Ovary (tissue), 7 donors: ENCODE measurements at regions not wholly inside any gene's neighbourhood (a gene's known extent, or its start where the extent isn't known, plus 50 kb on each side); places are given as distances from the start of the nearest gene placed in this dataset.

Experiments used
- DNase-seq, 5 donors: peaks; one replicate each; pipeline ENCODE4 v3.0.0-alpha.2; 2019 to 2020
- H3K27ac ChIP-seq, 2 donors: fragments of 200-600 bp; one replicate each; pipeline versions ENCODE4 v1.5.1 to v1.8.0; 2019 to 2022
- H3K27me3 ChIP-seq: fragments of 200-600 bp; one replicate; pipeline ENCODE4 v1.8.0; 2022
- H3K36me3 ChIP-seq: fragments of 200-600 bp; sonication (generic); one replicate; pipeline ENCODE4 v1.5.1; 2019
- H3K4me1 ChIP-seq: one replicate; pipeline ENCODE4 v1.8.1; 2013; ENCODE audit warnings: mild to moderate bottlenecking, moderate library complexity; ENCODE audit not compliant: insufficient read depth
- H3K4me3 ChIP-seq: fragments of 200-600 bp; sonication (generic); one replicate; pipeline ENCODE4 v1.5.1; 2017
- H3K9me3 ChIP-seq, 2 donors: fragments of 200-600 bp in 1 of 2; sonication (generic) in 1 of 2; one replicate each; pipeline versions ENCODE4 v1.5.1 to v1.8.1; 2013 to 2019; ENCODE audit warnings: mild to moderate bottlenecking in 1 of 2, moderate library complexity in 1 of 2
- CTCF ChIP-seq, 3 donors: fragments of 450-650 bp in 2 of 3; fragments of 200-600 bp in 1 of 3; IDR thresholded peaks; one replicate each; pipeline versions ENCODE4 v1.5.1 to v1.8.0; 2016 to 2022; ENCODE audit warnings: antibody characterized with exemption in 3 of 3, mild to moderate bottlenecking in 1 of 3
- EP300 ChIP-seq: sonication (generic); formaldehyde crosslinking; IDR thresholded peaks from one replicate; pipeline ENCODE4 v1.6.1; 2017; ENCODE audit warnings: antibody characterized with exemption
- POLR2A ChIP-seq: fragments of 450-650 bp; IDR thresholded peaks from one replicate; pipeline ENCODE4 v1.6.1; 2017; ENCODE audit warnings: antibody characterized with exemption, mild to moderate bottlenecking, moderate library complexity
- WGBS, 3 donors: extraction: QIAGEN DNeasy Blood & Tissue Kit in 1 of 3; methylation state at CpG; one replicate each; pipeline versions ENCODE4 v1.1.5 to v1.1.7; 2013 to 2017; 5-methylcytosine and 5-hydroxymethylcytosine counted together
- intact Hi-C, 4 donors: fragments of 100-400 bp; cut with DNase I; formaldehyde crosslinking; loops; one replicate each; pipeline versions ENCODE4 v1.11.0 to v1.15.1; 2022 to 2023
- donor health status: DM: no; HTN: no; CAD: no; lungs with moderate emphysema.
- donor health status: DM: no; HTN: no; CAD: no.
- donor health status: Bipolar disorder and iron deficiency.
- donor health status: DM: no; HTN: no; CAD: no.
- donor health status: DM: yes; HTN: yes; CAD: no.

- intact Hi-C loops, result no loop called here
- TF ChIP-seq CTCF (IDR thresholded peaks at IDR 0.05) (no peak), EP300 (no peak), POLR2A (no peak)
- WGBS, 3 donors, result 84 to 89% (median 88%) methylated on average over 4 of the region's 4 CpGs
Measured at GRCh38 chr11:114785820-114786219, 107.5 kb downstream of the NXPE2 start.

GRCh38 chr11:114787126-114787525, 108.8 kb downstream of the NXPE2 start:
- no peak for TF ChIP-seq POLR2A
- no peak for TF ChIP-seq EP300
- TF ChIP-seq CTCF (IDR thresholded peaks at IDR 0.05), result no peak
- Histone ChIP-seq H3K27me3 (no peaks in the 10 kb centered on the region), H3K36me3 (no peaks in the 10 kb centered on the region), H3K27ac (no peak overlapping the region), H3K4me1 (no peaks in the 10 kb centered on the region), H3K4me3 (no peak overlapping the region), H3K9me3 (no peaks in the 10 kb centered on the region)
- no peak for DNase-seq
- 49 to 72% (median 49%) methylated on average over 8 of the region's 8 CpGs for WGBS, 3 donors
- intact Hi-C loops, result no loop called here

More at GRCh38 chr11:114785820-114786219, 107.5 kb downstream of the NXPE2 start:
- Histone ChIP-seq H3K9me3 (no peaks in the 10 kb centered on the region), H3K27me3 (no peaks in the 10 kb centered on the region), H3K36me3 (no peaks in the 10 kb centered on the region), H3K4me3 (no peak overlapping the region), H3K27ac (no peak overlapping the region), H3K4me1 (no peaks in the 10 kb centered on the region)
- DNase-seq, result no peak

- Histone ChIP-seq H3K27ac (no peak overlapping the region), H3K27me3 (no peaks in the 10 kb centered on the region), H3K4me1 (no peaks in the 10 kb centered on the region), H3K4me3 (no peak overlapping the region), H3K36me3 (no peaks in the 10 kb centered on the region), H3K9me3 (no peaks in the 10 kb centered on the region)
- DNase-seq, result no peak
- intact Hi-C loops, result no loop called here
- TF ChIP-seq EP300, result no peak
- no peak for TF ChIP-seq CTCF (IDR thresholded peaks at IDR 0.05)
- 52 to 71% (median 55%) methylated on average over 3 of the region's 3 CpGs for WGBS, 3 donors
Measured at GRCh38 chr11:114790910-114791309, 112.6 kb downstream of the NXPE2 start.

GRCh38 chr11:114794048-114794684, 115.8 kb downstream of the NXPE2 start:
- intact Hi-C loops, result no loop called here
- WGBS, 3 donors, result 23 to 33% (median 30%) methylated on average over 3 of the region's 3 CpGs
- no peak overlapping the region for H3K27ac ChIP-seq
- H3K4me1 ChIP-seq, result no peaks in the 10 kb centered on the region
- DNase-seq, result no peak
- no peaks in the 10 kb centered on the region for H3K36me3 ChIP-seq
- no peak overlapping the region for H3K4me3 ChIP-seq
- TF ChIP-seq CTCF (IDR thresholded peaks at IDR 0.05), result no peak
- TF ChIP-seq POLR2A, result no peak
- no peak for TF ChIP-seq EP300
- H3K9me3 ChIP-seq, result no peaks in the 10 kb centered on the region
- no peaks in the 10 kb centered on the region for H3K27me3 ChIP-seq
